ENCODE measurements at regions not wholly inside any gene's neighbourhood (a gene's known extent, or its start where the extent isn't known, plus 50 kb on each side); places are given as distances from the start of the nearest gene placed in this dataset.

DNA sequence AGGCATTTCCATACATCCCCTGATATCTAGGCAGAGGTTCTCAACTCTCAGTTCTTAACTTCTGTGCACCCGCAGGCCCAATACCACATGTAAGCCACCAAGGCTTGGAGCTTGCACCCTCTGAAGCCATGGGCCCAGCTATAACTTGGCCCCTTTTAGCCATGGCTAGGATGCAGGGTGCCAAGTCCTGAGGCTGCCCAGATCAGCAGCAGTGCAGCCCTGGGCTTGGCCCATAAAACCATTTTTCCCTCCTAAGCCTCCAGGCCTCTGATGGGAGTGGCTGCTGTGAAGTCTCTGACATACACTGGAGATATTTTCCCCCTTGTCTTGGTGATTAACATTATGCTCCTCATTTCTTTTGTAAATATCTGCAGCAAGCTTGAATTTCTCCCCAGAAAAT lies 110.3 kb upstream of the CNTN1 start:
- no peak for TF ChIP-seq TCF12 (IDR thresholded peaks at IDR 0.05)
- no peak for TF ChIP-seq SMC3 (IDR thresholded peaks at IDR 0.05; ENCODE audit: low read depth, low read length)
- TF ChIP-seq, protein P1, sequence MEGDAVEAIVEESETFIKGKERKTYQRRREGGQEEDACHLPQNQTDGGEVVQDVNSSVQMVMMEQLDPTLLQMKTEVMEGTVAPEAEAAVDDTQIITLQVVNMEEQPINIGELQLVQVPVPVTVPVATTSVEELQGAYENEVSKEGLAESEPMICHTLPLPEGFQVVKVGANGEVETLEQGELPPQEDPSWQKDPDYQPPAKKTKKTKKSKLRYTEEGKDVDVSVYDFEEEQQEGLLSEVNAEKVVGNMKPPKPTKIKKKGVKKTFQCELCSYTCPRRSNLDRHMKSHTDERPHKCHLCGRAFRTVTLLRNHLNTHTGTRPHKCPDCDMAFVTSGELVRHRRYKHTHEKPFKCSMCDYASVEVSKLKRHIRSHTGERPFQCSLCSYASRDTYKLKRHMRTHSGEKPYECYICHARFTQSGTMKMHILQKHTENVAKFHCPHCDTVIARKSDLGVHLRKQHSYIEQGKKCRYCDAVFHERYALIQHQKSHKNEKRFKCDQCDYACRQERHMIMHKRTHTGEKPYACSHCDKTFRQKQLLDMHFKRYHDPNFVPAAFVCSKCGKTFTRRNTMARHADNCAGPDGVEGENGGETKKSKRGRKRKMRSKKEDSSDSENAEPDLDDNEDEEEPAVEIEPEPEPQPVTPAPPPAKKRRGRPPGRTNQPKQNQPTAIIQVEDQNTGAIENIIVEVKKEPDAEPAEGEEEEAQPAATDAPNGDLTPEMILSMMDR (IDR thresholded peaks at IDR 0.05): no peak
- TF ChIP-seq CHD2 (IDR thresholded peaks at IDR 0.05; ENCODE audit: low read length, partially characterized antibody): no peak
- no peak for TF ChIP-seq SIN3A (IDR thresholded peaks at IDR 0.05; ENCODE audit: borderline replicate concordance, low read depth, low read length)
